K562 (cell line): ENCODE measurements at regions not wholly inside any gene's neighbourhood (a gene's known extent, or its start where the extent isn't known, plus 50 kb on each side); places are given as distances from the start of the nearest gene placed in this dataset.

ENCODE experiments used
- BACH1 ChIP-seq: fragments of 200-800 bp; sonication (Bioruptor generic); IDR thresholded peaks from 2 replicates; pipeline ENCODE4 v1.6.1; 2016; ENCODE audit warnings: missing genetic modification characterization, missing compliant biosample characterization
- CBFA2T2 ChIP-seq: fragments of 450-650 bp; conservative IDR thresholded peaks from 2 replicates; pipeline ENCODE4 v1.6.1; 2017; ENCODE audit warnings: mild to moderate bottlenecking
- FOSL1 ChIP-seq: fragments of 200-800 bp; sonication (Bioruptor generic); conservative IDR thresholded peaks from 2 replicates; pipeline ENCODE4 v1.6.1; 2016; ENCODE audit warnings: missing genetic modification characterization, missing compliant biosample characterization
- FOXA3 ChIP-seq, 2 experiments: fragments of 450-650 bp in 1 of 2; sonication (generic) in 1 of 2; formaldehyde crosslinking; IDR thresholded peaks in 1 of 2; conservative IDR thresholded peaks in 1 of 2; 2 replicates each; pipeline versions ENCODE4 v1.4.0 to v1.8.0; 2020 to 2022; ENCODE audit warnings: mild to moderate bottlenecking in 2 of 2, missing genetic modification reagents in 1 of 2
- HCFC1 ChIP-seq: IDR thresholded peaks from 2 replicates; pipeline ENCODE4 v1.6.1; 2012; ENCODE audit warnings: low read depth, low read length, improper control_type of control experiment
- HIVEP1 ChIP-seq: fragments of 250-450 bp; sonication (Bioruptor Pico); IDR thresholded peaks from 2 replicates; pipeline ENCODE4 v1.4.0; 2020; ENCODE audit warnings: mild to moderate bottlenecking
- MAFF ChIP-seq: IDR thresholded peaks from 2 replicates; pipeline ENCODE4 v1.6.1; 2012; ENCODE audit warnings: low read length, improper control_type of control experiment
- MEIS2 ChIP-seq: fragments of 450-650 bp; IDR thresholded peaks from 2 replicates; pipeline ENCODE4 v1.6.1; 2014; ENCODE audit warnings: mild to moderate bottlenecking; ENCODE audit not compliant: partially characterized antibody
- MTA1 ChIP-seq: fragments of 450-650 bp; IDR thresholded peaks from 2 replicates; pipeline ENCODE4 v1.6.1; 2017; ENCODE audit warnings: borderline replicate concordance
- NELFE ChIP-seq: IDR thresholded peaks from 2 replicates; pipeline ENCODE4 v1.6.1; 2011; ENCODE audit warnings: mild to moderate bottlenecking; ENCODE audit not compliant: insufficient read depth, insufficient read length
- NFRKB ChIP-seq: fragments of 450-650 bp; IDR thresholded peaks from 2 replicates; pipeline ENCODE4 v1.6.1; 2016; ENCODE audit warnings: low read depth
- NR4A1 ChIP-seq, 2 experiments: fragments of 250-450 bp in 1 of 2; fragments of 450-650 bp in 1 of 2; sonication (Bioruptor Pico) in 1 of 2; IDR thresholded peaks; 2 replicates each; pipeline versions ENCODE4 v1.4.0 to v1.6.1; 2016 to 2020; ENCODE audit warnings: mild to moderate bottlenecking in 2 of 2, missing compliant biosample characterization in 1 of 2, missing genetic modification characterization in 1 of 2, moderate library complexity in 1 of 2
- PBX2 ChIP-seq, 2 experiments: IDR thresholded peaks in 1 of 2; conservative IDR thresholded peaks in 1 of 2; 2 replicates each; pipeline ENCODE4 v1.6.1; 2016; ENCODE audit warnings: low read depth in 2 of 2, mild to moderate bottlenecking in 1 of 2, missing compliant biosample characterization in 1 of 2, missing genetic modification characterization in 1 of 2, moderate library complexity in 1 of 2
- RUNX1 ChIP-seq: sonication (generic); IDR thresholded peaks from 2 replicates; pipeline ENCODE4 v1.6.1; 2016; ENCODE audit warnings: antibody characterized with exemption, low read depth
- SRSF7 ChIP-seq: fragments of 200-400 bp; formaldehyde crosslinking; optimal IDR thresholded peaks from 2 replicates; pipeline ENCODE3; 2017; ENCODE audit warnings: mild to moderate bottlenecking, low read depth, low read length
- THRA ChIP-seq: fragments of 450-650 bp; IDR thresholded peaks from 2 replicates; pipeline ENCODE4 v1.6.1; 2017; ENCODE audit warnings: mild to moderate bottlenecking, moderate library complexity
- TRIM28 ChIP-seq: fragments of 450-650 bp; IDR thresholded peaks from 2 replicates; pipeline ENCODE4 v1.6.1; 2017
- ZBTB17 ChIP-seq: fragments of 450-650 bp; formaldehyde crosslinking; IDR thresholded peaks from 2 replicates; pipeline ENCODE4 v1.4.0; 2020; ENCODE audit warnings: mild to moderate bottlenecking
- ZBTB7A ChIP-seq: IDR thresholded peaks from 2 replicates; pipeline ENCODE4 v1.6.1; 2011; ENCODE audit warnings: low read depth, mild to moderate bottlenecking, low read length, moderate library complexity, borderline replicate concordance; ENCODE audit not compliant: control insufficient read depth
- ZFP1 ChIP-seq: fragments of 450-650 bp; formaldehyde crosslinking; IDR thresholded peaks from 2 replicates; pipeline ENCODE4 v1.4.0; 2020; ENCODE audit warnings: mild to moderate bottlenecking, mixed read lengths
- ZNF239 ChIP-seq: fragments of 250-450 bp; sonication (Bioruptor Pico); IDR thresholded peaks from 2 replicates; pipeline ENCODE4 v1.4.0; 2020; ENCODE audit warnings: mild to moderate bottlenecking
- ZNF764 ChIP-seq: fragments of 250-450 bp; sonication (Bioruptor Pico); IDR thresholded peaks from 2 replicates; pipeline ENCODE4 v1.4.0; 2020; ENCODE audit warnings: low read depth, mild to moderate bottlenecking, moderate library complexity
- ZNF785 ChIP-seq: fragments of 250-450 bp; sonication (Bioruptor Pico); IDR thresholded peaks from 2 replicates; pipeline ENCODE4 v1.4.0; 2020; ENCODE audit warnings: mild to moderate bottlenecking

GRCh38 chr2:55111570-55112228, 61.4 kb upstream of the RTN4 start (continued):
- TF ChIP-seq NELFE (no peak), ZNF764 (CRISPR knock-in tag) (no peak), FOSL1 (tag) (peak; percentile 93), MTA1 (no peak), TRIM28 (no peak), MEIS2 (peak; percentile 69), SRSF7 (no peak), ZNF239 (CRISPR knock-in tag) (peak; percentile 61), ZBTB7A (peak; percentile 60; the same call in 1 of the 2 replicates), PBX2 (CRISPR knock-in tag; IDR thresholded peaks at IDR 0.05; ENCODE audit: low read depth) (no peak), PBX2 (tag; conservative IDR thresholded peaks at IDR 0.05; ENCODE audit: low read depth) (peak; percentile 17; the same call in 1 of the 2 replicates), ZFP1 (CRISPR knock-in tag) (no peak), THRA (no peak), HIVEP1 (peak; percentile 15; the same call in 1 of the 2 replicates), CBFA2T2 (no peak), RUNX1 (no peak), MAFF (peak; percentile 82), FOXA3 (CRISPR knock-in tag; conservative IDR thresholded peaks at IDR 0.05 in 1 of 2, IDR thresholded peaks at IDR 0.05 in 1 of 2) (no peak), ZNF785 (no peak), BACH1 (tag) (peak; percentile 74), NFRKB (peak; percentile 86), HCFC1 (0 out of 2 replicates have a peak, but pooled peaks have one; percentile 10), ZBTB17 (CRISPR knock-in tag) (no peak), NR4A1 (CRISPR knock-in tag; IDR thresholded peaks at IDR 0.05) (no peak), NR4A1 (tag; IDR thresholded peaks at IDR 0.05) (peak; percentile 88)
